Astrocyte (in vitro differentiated cells and primary cell): ENCODE measurements at regions not wholly inside any gene's neighbourhood (a gene's known extent, or its start where the extent isn't known, plus 50 kb on each side); places are given as distances from the start of the nearest gene placed in this dataset.

Experiments
- CTCF ChIP-seq: IDR thresholded peaks from 2 replicates; pipeline ENCODE4 v1.5.1; 2011; ENCODE audit warnings: low read depth, mild to moderate bottlenecking, inconsistent platforms, low read length, moderate library complexity; ENCODE audit not compliant: insufficient read depth
- EZH2 ChIP-seq: IDR thresholded peaks from 2 replicates; pipeline ENCODE4 v1.6.1; 2012; ENCODE audit warnings: mild to moderate bottlenecking, low read length, inconsistent platforms; ENCODE audit not compliant: insufficient read depth

- no peak for TF ChIP-seq CTCF
- TF ChIP-seq EZH2: no peak
Observed at GRCh38 chr2:199575416-199575815, 117.7 kb upstream of the SATB2 start.
